ENCODE measurements at regions not wholly inside any gene's neighbourhood (a gene's known extent, or its start where the extent isn't known, plus 50 kb on each side); places are given as distances from the start of the nearest gene placed in this dataset.

DNA sequence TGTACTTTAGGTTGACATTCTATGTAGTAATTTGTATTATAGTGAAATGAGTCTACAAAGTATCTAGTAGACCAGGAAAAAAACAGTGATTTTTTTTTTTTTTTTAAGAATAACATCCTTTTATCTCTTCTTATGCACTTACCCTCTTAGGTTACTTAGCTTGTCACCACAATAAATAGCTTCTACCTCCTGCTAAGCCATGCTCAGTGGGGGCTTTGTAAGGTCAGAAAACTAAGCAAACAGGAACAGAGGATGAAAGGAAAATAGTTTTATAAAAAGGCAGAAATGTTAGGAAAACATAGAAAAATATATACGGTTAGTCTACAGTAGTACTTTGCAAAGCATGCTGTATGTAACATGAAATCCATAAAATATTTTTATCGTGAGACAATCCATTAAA lies 385.3 kb upstream of the ATXN7L3B start:
- H3K27me3 ChIP-seq (ENCODE audit: control insufficient read depth, low read length): no peaks in the 10 kb centered on the region

DNA sequence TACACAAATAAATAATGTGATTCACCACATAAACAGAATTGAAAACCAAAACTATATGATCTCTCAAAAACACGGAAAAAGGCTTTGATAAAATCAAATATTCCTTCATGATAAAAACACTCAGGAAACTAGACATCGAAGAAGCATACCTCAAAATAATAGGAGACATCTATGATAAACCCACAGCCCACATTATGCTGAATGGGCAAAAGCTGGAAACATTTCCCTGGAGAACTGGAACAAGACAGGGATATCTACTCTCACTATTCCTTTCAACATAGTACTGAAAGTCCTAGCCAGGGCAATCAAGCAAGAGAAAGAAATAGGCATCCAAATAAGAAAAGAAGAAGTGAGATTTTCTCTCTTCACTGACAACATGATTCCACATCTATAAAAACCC lies 371.5 kb upstream of the ATXN7L3B start:
- TF ChIP-seq, protein P1, sequence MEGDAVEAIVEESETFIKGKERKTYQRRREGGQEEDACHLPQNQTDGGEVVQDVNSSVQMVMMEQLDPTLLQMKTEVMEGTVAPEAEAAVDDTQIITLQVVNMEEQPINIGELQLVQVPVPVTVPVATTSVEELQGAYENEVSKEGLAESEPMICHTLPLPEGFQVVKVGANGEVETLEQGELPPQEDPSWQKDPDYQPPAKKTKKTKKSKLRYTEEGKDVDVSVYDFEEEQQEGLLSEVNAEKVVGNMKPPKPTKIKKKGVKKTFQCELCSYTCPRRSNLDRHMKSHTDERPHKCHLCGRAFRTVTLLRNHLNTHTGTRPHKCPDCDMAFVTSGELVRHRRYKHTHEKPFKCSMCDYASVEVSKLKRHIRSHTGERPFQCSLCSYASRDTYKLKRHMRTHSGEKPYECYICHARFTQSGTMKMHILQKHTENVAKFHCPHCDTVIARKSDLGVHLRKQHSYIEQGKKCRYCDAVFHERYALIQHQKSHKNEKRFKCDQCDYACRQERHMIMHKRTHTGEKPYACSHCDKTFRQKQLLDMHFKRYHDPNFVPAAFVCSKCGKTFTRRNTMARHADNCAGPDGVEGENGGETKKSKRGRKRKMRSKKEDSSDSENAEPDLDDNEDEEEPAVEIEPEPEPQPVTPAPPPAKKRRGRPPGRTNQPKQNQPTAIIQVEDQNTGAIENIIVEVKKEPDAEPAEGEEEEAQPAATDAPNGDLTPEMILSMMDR (IDR thresholded peaks at IDR 0.05; ENCODE audit: low read depth, low read length, poor library complexity, severe bottlenecking): no peak
- TF ChIP-seq EZH2phosphoT487 (IDR thresholded peaks at IDR 0.05; ENCODE audit: borderline replicate concordance, low read length): no peak
- H3K9me2 ChIP-seq (replicated peaks; ENCODE audit: control insufficient read depth, low read length): no peaks in the 10 kb centered on the region
- H3K79me2 ChIP-seq (ENCODE audit: control insufficient read depth, low read length): no peaks in the 10 kb centered on the region

More for the DNA sequence above, 385.3 kb upstream of the ATXN7L3B start:
- Histone ChIP-seq H3K9me2 (replicated peaks; ENCODE audit: control insufficient read depth, low read length) (no peaks in the 10 kb centered on the region), H3K79me2 (ENCODE audit: control insufficient read depth, low read length) (no peaks in the 10 kb centered on the region), H3K4me3 (ENCODE audit: low read length) (no peak overlapping the region), H4K20me1 (ENCODE audit: control insufficient read depth, insufficient read depth, low read depth, low read length) (no peaks in the 10 kb centered on the region), H3K36me3 (ENCODE audit: control insufficient read depth, low read length) (no peaks in the 10 kb centered on the region), H3K4me1 (ENCODE audit: control insufficient read depth, low read length) (no peaks in the 10 kb centered on the region), H3K27ac (ENCODE audit: low read depth, low read length) (no peak overlapping the region), H3F3A (ENCODE audit: control insufficient read depth, insufficient read depth) (no peaks in the 10 kb centered on the region), H3K9me3 (ENCODE audit: control insufficient read depth, insufficient read depth, low read length) (no peaks in the 10 kb centered on the region), H3K4me2 (ENCODE audit: low read length) (no peak overlapping the region)
- TF ChIP-seq EZH2phosphoT487 (IDR thresholded peaks at IDR 0.05; ENCODE audit: borderline replicate concordance, low read length): no peak
- TF ChIP-seq, protein P1 (IDR thresholded peaks at IDR 0.05; ENCODE audit: low read depth, low read length, poor library complexity, severe bottlenecking): no peak

DNA sequence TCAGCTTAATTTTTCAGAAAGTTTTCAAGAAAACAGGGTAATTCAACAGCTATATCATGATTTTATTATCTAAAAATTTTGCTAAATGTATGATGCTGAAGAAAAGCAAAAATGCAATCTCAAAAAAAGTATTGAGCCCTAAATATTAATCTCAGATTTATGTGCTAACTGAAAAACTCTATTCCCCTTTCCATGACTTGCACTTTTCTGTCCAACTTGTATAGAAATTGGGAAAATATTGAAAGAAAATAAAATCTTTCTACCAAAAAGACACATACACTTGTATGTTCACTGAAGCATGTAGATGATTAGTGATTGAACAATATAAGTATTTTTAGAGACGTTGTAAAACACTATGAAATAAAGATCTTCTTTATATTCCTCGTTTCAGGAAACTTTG lies 368.0 kb upstream of the ATXN7L3B start:
- H3K79me2 ChIP-seq (ENCODE audit: control insufficient read depth, low read length): no peaks in the 10 kb centered on the region
- no peaks in the 10 kb centered on the region for H4K20me1 ChIP-seq (ENCODE audit: control insufficient read depth, insufficient read depth, low read depth, low read length)

More for the DNA sequence above, 371.5 kb upstream of the ATXN7L3B start:
- Histone ChIP-seq H3K36me3 (ENCODE audit: control insufficient read depth, low read length) (no peaks in the 10 kb centered on the region), H3K4me2 (ENCODE audit: low read length) (no peak overlapping the region), H3K9me3 (ENCODE audit: control insufficient read depth, insufficient read depth, low read length) (peaks cover under 1% of the 10 kb centered on the region; the same call in 1 of the 2 replicates), H3K4me3 (ENCODE audit: low read length) (no peak overlapping the region), H3K4me1 (ENCODE audit: control insufficient read depth, low read length) (no peaks in the 10 kb centered on the region), H3K27me3 (ENCODE audit: control insufficient read depth, low read length) (no peaks in the 10 kb centered on the region), H3F3A (ENCODE audit: control insufficient read depth, insufficient read depth) (no peaks in the 10 kb centered on the region), H3K27ac (ENCODE audit: low read depth, low read length) (no peak overlapping the region), H4K20me1 (ENCODE audit: control insufficient read depth, insufficient read depth, low read depth, low read length) (no peaks in the 10 kb centered on the region)

More for the DNA sequence above, 368.0 kb upstream of the ATXN7L3B start:
- H3K9me3 ChIP-seq (ENCODE audit: control insufficient read depth, insufficient read depth, low read length): peaks cover 2% of the 10 kb centered on the region; the same call in 1 of the 2 replicates
- no peaks in the 10 kb centered on the region for H3K4me1 ChIP-seq (ENCODE audit: control insufficient read depth, low read length)
- H3K36me3 ChIP-seq (ENCODE audit: control insufficient read depth, low read length): no peaks in the 10 kb centered on the region
- no peaks in the 10 kb centered on the region for H3F3A ChIP-seq (ENCODE audit: control insufficient read depth, insufficient read depth)
- H3K4me3 ChIP-seq (ENCODE audit: low read length): no peak overlapping the region
- no peaks in the 10 kb centered on the region for H3K9me2 ChIP-seq (replicated peaks; ENCODE audit: control insufficient read depth, low read length)
- no peak overlapping the region for H3K4me2 ChIP-seq (ENCODE audit: low read length)
- no peaks in the 10 kb centered on the region for H3K27me3 ChIP-seq (ENCODE audit: control insufficient read depth, low read length)
- no peak overlapping the region for H3K27ac ChIP-seq (ENCODE audit: low read depth, low read length)
- TF ChIP-seq, protein P1 (IDR thresholded peaks at IDR 0.05; ENCODE audit: low read depth, low read length, poor library complexity, severe bottlenecking): no peak
- no peak for TF ChIP-seq EZH2phosphoT487 (IDR thresholded peaks at IDR 0.05; ENCODE audit: borderline replicate concordance, low read length)

All from DOHH2 (cell line).